Caco-2 (cell line): ENCODE measurements at regions not wholly inside any gene's neighbourhood (a gene's known extent, or its start where the extent isn't known, plus 50 kb on each side); places are given as distances from the start of the nearest gene placed in this dataset.

Source experiments
- BruUV-seq: library from RNA; stranded (reverse); fragments of 400-500 nt; replicated peaks from 2 replicates; lab custom pipeline; 2021; lab: Mats Ljungman, UMichigan
- CTCF ChIA-PET: fragments of 300-600 bp; sonication (Branson Sonifier 250); formaldehyde crosslinking; loops from one replicate; lab custom pipeline; 2022; ENCODE audit warnings: antibody characterized with exemption; lab: Charles Lee
- POLR2A ChIA-PET: fragments of 300-600 bp; sonication (Branson Sonifier 250); formaldehyde crosslinking; loops from one replicate; lab custom pipeline; 2022; ENCODE audit warnings: antibody characterized with exemption; lab: Charles Lee
- DNase-seq, 2 experiments: peaks; one replicate each; pipeline versions ENCODE4 v3.0.0 to v3.0.0-alpha.2; 2020 to 2022
- H3K27me3 ChIP-seq: replicated peaks from 2 replicates; pipeline ENCODE4 v1.6.0; 2011; ENCODE audit warnings: low read length; ENCODE audit not compliant: control insufficient read depth, insufficient read depth
- H3K36me3 ChIP-seq: 2 replicates; pipeline ENCODE4 v1.5.1; 2011; ENCODE audit warnings: low read length; ENCODE audit not compliant: control insufficient read depth, insufficient read depth
- H3K4me1 ChIP-seq: fragments of 250-450 bp; sonication (Bioruptor Pico); 2 replicates; pipeline ENCODE4 v1.5.1; 2020; ENCODE audit warnings: mild to moderate bottlenecking
- H3K4me3 ChIP-seq: 2 replicates; pipeline ENCODE4 v1.5.1; 2011; ENCODE audit warnings: low read depth, mild to moderate bottlenecking, control low read depth, low read length
- H3K9me3 ChIP-seq: fragments of 250-450 bp; sonication (Bioruptor Pico); 2 replicates; pipeline ENCODE4 v1.5.1; 2020; ENCODE audit warnings: mild to moderate bottlenecking, moderate library complexity
- H3K27ac Mint-ChIP-seq: one replicate; pipeline ENCODE4 v1.8.0; 2022; ENCODE audit warnings: mixed read lengths; ENCODE audit not compliant: unreplicated experiment
- H3K27me3 Mint-ChIP-seq: one replicate; pipeline ENCODE4 v1.8.0; 2022; ENCODE audit warnings: mixed read lengths; ENCODE audit not compliant: insufficient read depth, unreplicated experiment
- H3K36me3 Mint-ChIP-seq: one replicate; pipeline ENCODE4 v1.8.0; 2022; ENCODE audit warnings: mild to moderate bottlenecking, mixed read lengths; ENCODE audit not compliant: insufficient read depth, unreplicated experiment
- H3K4me1 Mint-ChIP-seq: one replicate; pipeline ENCODE4 v1.8.0; 2022; ENCODE audit warnings: low read depth, mixed read lengths; ENCODE audit not compliant: unreplicated experiment
- H3K4me3 Mint-ChIP-seq: one replicate; pipeline ENCODE4 v1.8.0; 2022; ENCODE audit warnings: mild to moderate bottlenecking, moderate library complexity, mixed read lengths; ENCODE audit not compliant: unreplicated experiment
- H3K9me3 Mint-ChIP-seq: one replicate; pipeline ENCODE4 v1.8.0; 2022; ENCODE audit warnings: mixed read lengths; ENCODE audit not compliant: unreplicated experiment
- CTCF ChIP-seq, 2 experiments: fragments of 200-600 bp in 1 of 2; IDR thresholded peaks; 1 replicate in 1 of 2; 2 replicates in 1 of 2; pipeline versions ENCODE4 v1.5.1 to v1.8.0; 2011 to 2022; ENCODE audit warnings: antibody characterized with exemption in 1 of 2, control low read depth in 1 of 2, inconsistent platforms in 1 of 2, low read depth in 1 of 2, low read length in 1 of 2, mild to moderate bottlenecking in 1 of 2, moderate library complexity in 1 of 2; ENCODE audit not compliant: insufficient read depth in 1 of 2, severe bottlenecking in 1 of 2, unreplicated experiment in 1 of 2
- intact Hi-C: fragments of 100-400 bp; cut with micrococcal nuclease; formaldehyde crosslinking; loops from one replicate; pipeline ENCODE4 v1.10.0; 2022; ENCODE audit not compliant: unreplicated experiment

- H3K9me3 ChIP-seq = no peaks in the 10 kb centered on the region
- TF ChIP-seq CTCF (IDR thresholded peaks at IDR 0.05; ENCODE audit: insufficient read depth in 1 of 2, low read depth in 1 of 2, low read length in 1 of 2, severe bottlenecking in 1 of 2, unreplicated experiment in 1 of 2) = no peak
- DNase-seq = no peak
- no peaks in the 10 kb centered on the region for H3K4me1 Mint-ChIP-seq
- no peaks in the 10 kb centered on the region for H3K36me3 ChIP-seq
- no peaks in the 10 kb centered on the region for H3K9me3 Mint-ChIP-seq
- no peaks in the 10 kb centered on the region for H3K4me1 ChIP-seq
- intact Hi-C loops = no loop called here
- H3K36me3 Mint-ChIP-seq = no peaks in the 10 kb centered on the region
- no peaks in the 10 kb centered on the region for H3K27me3 ChIP-seq
- H3K4me3 ChIP-seq = no peak overlapping the region
- H3K27me3 Mint-ChIP-seq = peaks cover 8% of the 10 kb centered on the region
- CTCF ChIA-PET = no interaction called here
- BruUV-seq = no TSS peak
- H3K4me3 Mint-ChIP-seq = no peak overlapping the region
- POLR2A ChIA-PET = no interaction called here
- H3K27ac Mint-ChIP-seq = no peak overlapping the region
Observed at GRCh38 chr17:34865716-34866115, 95.5 kb downstream of the CCT6B start.

DNA sequence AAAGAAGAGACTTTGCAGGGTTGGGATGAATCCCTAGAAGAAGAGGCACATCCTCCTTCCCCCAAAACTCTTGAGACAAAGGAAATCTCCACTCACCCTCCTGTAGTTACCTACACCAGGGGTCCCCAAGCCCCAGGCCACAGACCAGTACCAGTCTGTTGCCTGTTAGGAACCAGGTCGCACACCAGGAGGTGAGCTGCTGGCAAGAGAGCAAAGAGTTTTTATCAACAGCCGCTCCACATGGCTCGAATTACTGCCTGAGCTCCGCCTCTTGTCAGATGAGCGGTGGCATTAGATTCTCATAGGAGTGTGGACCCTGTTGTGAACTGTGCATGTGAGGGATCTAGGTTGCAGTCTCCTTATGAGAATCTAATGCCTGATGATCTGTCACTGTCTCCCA, 98.9 kb downstream of the CCT6B start:
- Histone ChIP-seq H3K4me3 (no peak overlapping the region), H3K9me3 (no peaks in the 10 kb centered on the region), H3K4me1 (no peaks in the 10 kb centered on the region), H3K27me3 (no peaks in the 10 kb centered on the region), H3K36me3 (no peaks in the 10 kb centered on the region)
- ChIA-PET CTCF (interaction anchor here (0.5 kb wide), 1 partner anchor 119 kb away, joined by 3 read pairs; no protein-coding TSS in a partner anchor), POLR2A (no interaction called here)
- H3K36me3 Mint-ChIP-seq = no peaks in the 10 kb centered on the region
- TF ChIP-seq CTCF (IDR thresholded peaks at IDR 0.05; ENCODE audit: insufficient read depth in 1 of 2, low read depth in 1 of 2, low read length in 1 of 2, severe bottlenecking in 1 of 2, unreplicated experiment in 1 of 2) = no peak
- H3K27ac Mint-ChIP-seq = no peak overlapping the region
- H3K4me3 Mint-ChIP-seq = no peak overlapping the region
- no TSS peak for BruUV-seq
- peaks cover 13% of the 10 kb centered on the region for H3K27me3 Mint-ChIP-seq
- DNase-seq = no peak
- H3K4me1 Mint-ChIP-seq = no peaks in the 10 kb centered on the region
- intact Hi-C loops = no loop called here
- H3K9me3 Mint-ChIP-seq = no peaks in the 10 kb centered on the region

DNA sequence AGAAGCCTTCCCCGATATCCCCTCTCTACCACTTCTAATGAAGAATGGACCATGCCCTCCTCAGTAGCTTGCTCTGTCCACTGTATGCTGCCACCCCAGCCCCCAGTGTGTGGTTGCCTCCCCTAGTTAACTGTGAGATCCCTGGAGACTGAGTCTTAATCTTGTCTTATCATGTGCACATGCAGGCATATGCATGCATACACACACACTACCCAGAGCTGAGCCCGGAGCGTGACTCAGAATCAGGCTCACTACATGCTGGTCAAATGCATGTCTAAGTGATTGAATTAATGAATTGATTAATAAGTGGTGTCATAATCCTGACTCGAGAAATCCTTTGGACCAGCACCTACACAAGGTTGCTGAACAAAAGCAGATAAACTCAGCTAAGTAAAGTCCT, 99.4 kb downstream of the CCT6B start:
- no peaks in the 10 kb centered on the region for H3K9me3 Mint-ChIP-seq
- POLR2A ChIA-PET = no interaction called here
- no peaks in the 10 kb centered on the region for H3K4me1 Mint-ChIP-seq
- H3K27me3 Mint-ChIP-seq = peaks cover 17% of the 10 kb centered on the region
- Histone ChIP-seq H3K9me3 (no peaks in the 10 kb centered on the region), H3K4me1 (no peaks in the 10 kb centered on the region), H3K36me3 (no peaks in the 10 kb centered on the region), H3K27me3 (no peaks in the 10 kb centered on the region), H3K4me3 (no peak overlapping the region)
- intact Hi-C loops = no loop called here
- CTCF ChIA-PET = interaction anchor here (0.5 kb wide), 1 partner anchor 119 kb away, joined by 3 read pairs; no protein-coding TSS in a partner anchor
- no peak for TF ChIP-seq CTCF (IDR thresholded peaks at IDR 0.05; ENCODE audit: insufficient read depth in 1 of 2, low read depth in 1 of 2, low read length in 1 of 2, severe bottlenecking in 1 of 2, unreplicated experiment in 1 of 2)
- H3K4me3 Mint-ChIP-seq = no peak overlapping the region
- no TSS peak for BruUV-seq
- no peak for DNase-seq
- H3K27ac Mint-ChIP-seq = no peak overlapping the region
- no peaks in the 10 kb centered on the region for H3K36me3 Mint-ChIP-seq
